HCT116 (cell line): ENCODE measurements at regions not wholly inside any gene's neighbourhood (a gene's known extent, or its start where the extent isn't known, plus 50 kb on each side); places are given as distances from the start of the nearest gene placed in this dataset.

Source experiments
- ATAC-seq: fragments of 200-7000 bp; cut with Tn5 transposase; 2 replicates; pipeline ENCODE4 v1.9.1; 2020; ENCODE audit warnings: mild to moderate bottlenecking, moderate library complexity
- BruUV-seq: library from RNA; stranded (reverse); fragments of 400-500 nt; replicated peaks from 2 replicates; lab custom pipeline; 2021; lab: Mats Ljungman, UMichigan
- CTCF ChIA-PET: fragments of 300-600 bp; sonication (Branson Sonifier 250); formaldehyde crosslinking; loops from one replicate; lab custom pipeline; 2021; ENCODE audit warnings: antibody characterized with exemption; lab: Charles Lee
- POLR2A ChIA-PET: fragments of 300-600, 350-600 bp; sonication (Branson Sonifier 250); formaldehyde crosslinking; loops from one replicate; lab custom pipeline; 2021; ENCODE audit warnings: antibody characterized with exemption; lab: Charles Lee
- RAD21 ChIA-PET, 2 experiments: fragments of 300-600 bp; sonication (Branson Sonifier 250); formaldehyde crosslinking; loops; one replicate each; lab custom pipeline; 2023; ENCODE audit warnings: low total read pairs in 2 of 2; ENCODE audit not compliant: uncharacterized antibody in 2 of 2, unreplicated experiment in 2 of 2, low non-redundant PET in 1 of 2; lab: Charles Lee
- DNase-seq: peaks from one replicate; pipeline ENCODE4 v3.0.0-alpha.2; 2010; ENCODE audit warnings: low read depth, low spot score
- H2AFZ ChIP-seq: fragments of 200-600 bp; shearing (Covaris generic), sonication (generic); 2 replicates; pipeline ENCODE4 v1.6.1; 2017; ENCODE audit warnings: low read depth, mixed run types, mixed read lengths, antibody characterized with exemption, low read length; ENCODE audit not compliant: poor library complexity, severe bottlenecking
- H3K27ac ChIP-seq: 2 replicates; pipeline ENCODE4 v1.5.1; 2012; ENCODE audit warnings: low read depth, low read length
- H3K27me3 ChIP-seq: fragments of 200-600 bp; sonication (generic); 2 replicates; pipeline ENCODE4 v1.6.1; 2016; ENCODE audit warnings: mixed run types, low read length, mixed read lengths; ENCODE audit not compliant: insufficient read depth
- H3K36me3 ChIP-seq, 2 experiments: fragments of 200-500 bp in 1 of 2; fragments of 200-600 bp in 1 of 2; sonication (Bioruptor generic) in 1 of 2; sonication (generic) in 1 of 2; 2 replicates each; pipeline versions ENCODE4 v1.5.1 to v1.6.1; 2014 to 2016; ENCODE audit warnings: low read length in 2 of 2, inconsistent platforms in 1 of 2, mixed read lengths in 1 of 2, mixed run types in 1 of 2; ENCODE audit not compliant: insufficient read depth in 2 of 2, control insufficient read depth in 1 of 2
- H3K4me1 ChIP-seq, 2 experiments: fragments of 200-600 bp in 1 of 2; sonication (generic) in 1 of 2; 2 replicates each; pipeline versions ENCODE4 v1.5.1 to v1.6.1; 2012 to 2017; ENCODE audit warnings: low read length in 2 of 2, inconsistent platforms in 1 of 2, mild to moderate bottlenecking in 1 of 2, mixed read lengths in 1 of 2, mixed run types in 1 of 2, moderate library complexity in 1 of 2; ENCODE audit not compliant: insufficient read depth in 2 of 2, control insufficient read depth in 1 of 2
- H3K4me2 ChIP-seq: fragments of 200-600 bp; sonication (generic); 2 replicates; pipeline ENCODE4 v1.6.1; 2017; ENCODE audit warnings: mixed run types, low read length, mixed read lengths
- H3K4me3 ChIP-seq, 2 experiments: fragments of 200-600 bp in 1 of 2; sonication (generic) in 1 of 2; replicated peaks in 1 of 2; 2 replicates each; pipeline ENCODE4 v1.5.1; 2011 to 2016; ENCODE audit warnings: low read length in 2 of 2, control low read depth in 1 of 2, low read depth in 1 of 2, mild to moderate bottlenecking in 1 of 2, mixed read lengths in 1 of 2, mixed run types in 1 of 2
- H3K79me2 ChIP-seq: fragments of 200-600 bp; sonication (generic); 2 replicates; pipeline ENCODE4 v1.6.1; 2017; ENCODE audit warnings: mild to moderate bottlenecking, mixed run types, low read length, moderate library complexity, mixed read lengths; ENCODE audit not compliant: insufficient read depth
- H3K9ac ChIP-seq: fragments of 200-600 bp; sonication (generic); 2 replicates; pipeline ENCODE4 v1.6.1; 2016; ENCODE audit warnings: low read length, mixed read lengths
- H3K9me2 ChIP-seq: fragments of 200-600 bp; sonication (generic), shearing (Covaris generic); 2 replicates; pipeline ENCODE4 v1.6.1; 2017; ENCODE audit warnings: mixed run types, mild to moderate bottlenecking, moderate library complexity; ENCODE audit not compliant: insufficient read depth
- H3K9me3 ChIP-seq, 2 experiments: fragments of 200-500 bp in 1 of 2; fragments of 200-600 bp in 1 of 2; sonication (Bioruptor generic) in 1 of 2; sonication (generic) in 1 of 2; 2 replicates each; pipeline ENCODE4 v1.6.1; 2014 to 2017; ENCODE audit warnings: low read length in 2 of 2, mixed read lengths in 2 of 2, inconsistent platforms in 1 of 2, low read depth in 1 of 2, mild to moderate bottlenecking in 1 of 2, mixed run types in 1 of 2, moderate library complexity in 1 of 2; ENCODE audit not compliant: control insufficient read depth in 1 of 2, insufficient read depth in 1 of 2
- H4K20me1 ChIP-seq: fragments of 200-600 bp; sonication (generic), shearing (Covaris generic); 2 replicates; pipeline ENCODE4 v1.6.1; 2017; ENCODE audit warnings: mixed run types, mild to moderate bottlenecking, moderate library complexity; ENCODE audit not compliant: insufficient read depth
- EGR1 ChIP-seq: IDR thresholded peaks from 2 replicates; pipeline ENCODE4 v1.6.1; 2012; ENCODE audit warnings: low read depth
- ELF1 ChIP-seq: IDR thresholded peaks from 2 replicates; pipeline ENCODE4 v1.6.1; 2012; ENCODE audit warnings: low read depth, borderline replicate concordance
- EZH2phosphoT487 ChIP-seq: fragments of 200-600 bp; IDR thresholded peaks from 2 replicates; pipeline ENCODE4 v1.6.1; 2018; ENCODE audit warnings: antibody characterized with exemption, borderline replicate concordance
- POLR2A ChIP-seq: IDR thresholded peaks from 2 replicates; pipeline ENCODE4 v1.7.0; 2011; ENCODE audit warnings: borderline replicate concordance; ENCODE audit not compliant: insufficient read depth, insufficient read length; ENCODE audit errors: extremely low read depth
- RAD21 ChIP-seq: IDR thresholded peaks from 2 replicates; pipeline ENCODE4 v1.6.1; 2012; ENCODE audit warnings: low read depth, mild to moderate bottlenecking
- SRF ChIP-seq: IDR thresholded peaks from 2 replicates; pipeline ENCODE4 v1.6.1; 2012; ENCODE audit warnings: low read depth
- YY1 ChIP-seq: IDR thresholded peaks from 2 replicates; pipeline ENCODE4 v1.6.1; 2011; ENCODE audit warnings: low read length, low read depth, moderate library complexity, mild to moderate bottlenecking; ENCODE audit not compliant: insufficient replicate concordance; ENCODE audit errors: extremely low read depth
- ZFX ChIP-seq: fragments of 450-650 bp; IDR thresholded peaks from 2 replicates; pipeline ENCODE4 v1.6.1; 2017
- intact Hi-C: fragments of 100-400 bp; cut with micrococcal nuclease; formaldehyde crosslinking; loops from 2 replicates; pipeline ENCODE4 v1.10.0; 2022
- TF ChIP-seq, protein P1 (sequence below): IDR thresholded peaks from 2 replicates; pipeline ENCODE4 v1.6.1; 2011; ENCODE audit warnings: mild to moderate bottlenecking, low read length, moderate library complexity; ENCODE audit not compliant: insufficient replicate concordance; ENCODE audit errors: extremely low read depth
- TF ChIP-seq, protein P2 (sequence below): IDR thresholded peaks from 2 replicates; pipeline ENCODE4 v1.6.1; 2012; ENCODE audit warnings: low read depth

DNA sequence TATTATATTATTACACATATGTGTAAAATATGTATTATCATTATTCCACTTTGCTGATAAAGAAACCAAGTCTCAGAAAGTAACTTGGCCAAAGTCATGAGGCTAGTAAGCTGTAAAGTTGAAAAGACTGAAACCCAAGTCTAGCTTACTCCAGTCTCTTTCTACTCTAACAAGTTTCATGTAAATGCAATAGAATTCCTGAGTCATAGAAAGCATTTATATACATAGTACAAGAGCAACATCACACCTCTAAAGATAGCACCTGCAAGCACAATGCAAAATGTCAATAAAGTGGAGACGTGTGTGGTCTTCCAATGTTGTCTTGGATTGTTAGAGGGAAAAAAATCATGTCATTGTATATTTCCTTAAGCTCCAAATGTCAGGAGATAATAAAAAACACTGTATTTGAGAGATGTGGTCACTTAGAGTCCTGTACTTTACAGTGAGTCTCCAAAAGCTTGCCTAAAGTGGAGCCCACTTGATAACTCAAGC lies 430.3 kb upstream of the NRP1 start:
- no peak for DNase-seq
- ATAC-seq: no peak
- H3K4me1 ChIP-seq: no peaks in the 10 kb centered on the region
- RAD21 ChIA-PET: no interaction called here
- no peak overlapping the region for H3K4me3 ChIP-seq
- no peaks in the 10 kb centered on the region for H3K79me2 ChIP-seq
- intact Hi-C loops: no loop called here
- BruUV-seq: no TSS peak
- no peak overlapping the region for H2AFZ ChIP-seq
- no peak overlapping the region for H3K27ac ChIP-seq
- CTCF ChIA-PET: interaction anchor here (0.6 kb wide), 1 partner anchor 40 kb away, joined by 4 read pairs; no protein-coding TSS in a partner anchor
- POLR2A ChIA-PET: no interaction called here
- H3K9me3 ChIP-seq: no peaks in the 10 kb centered on the region
- H3K27me3 ChIP-seq: no peaks in the 10 kb centered on the region
- no peak for TF ChIP-seq ELF1
- no peak for TF ChIP-seq ZFX
- TF ChIP-seq RAD21: no peak
- no peak for TF ChIP-seq EZH2phosphoT487
- TF ChIP-seq SRF: no peak
- H3K9me2 ChIP-seq: no peaks in the 10 kb centered on the region
- no peak overlapping the region for H3K9ac ChIP-seq
- H3K4me2 ChIP-seq: no peak overlapping the region
- H4K20me1 ChIP-seq: no peaks in the 10 kb centered on the region
- H3K36me3 ChIP-seq: no peaks in the 10 kb centered on the region

- intact Hi-C loops: no loop called here
- no peak overlapping the region for H2AFZ ChIP-seq
Observed at GRCh38 chr10:33760056-33760943, 425.8 kb upstream of the NRP1 start.

More at GRCh38 chr10:33760056-33760943, 425.8 kb upstream of the NRP1 start:
- no peak overlapping the region for H3K4me3 ChIP-seq
- H4K20me1 ChIP-seq: no peaks in the 10 kb centered on the region
- no peaks in the 10 kb centered on the region for H3K4me1 ChIP-seq
- H3K27me3 ChIP-seq: no peaks in the 10 kb centered on the region
- CTCF ChIA-PET: no interaction called here
- RAD21 ChIA-PET: no interaction called here
- no peaks in the 10 kb centered on the region for H3K9me2 ChIP-seq
- H3K9ac ChIP-seq: no peak overlapping the region
- H3K79me2 ChIP-seq: no peaks in the 10 kb centered on the region
- H3K9me3 ChIP-seq: no peaks in the 10 kb centered on the region
- no peak overlapping the region for H3K4me2 ChIP-seq
- no TSS peak for BruUV-seq
- H3K36me3 ChIP-seq: no peaks in the 10 kb centered on the region
- TF ChIP-seq RAD21 (no peak), YY1 (no peak), POLR2A (no peak), ELF1 (no peak), EGR1 (no peak)
- TF ChIP-seq, protein P1, sequence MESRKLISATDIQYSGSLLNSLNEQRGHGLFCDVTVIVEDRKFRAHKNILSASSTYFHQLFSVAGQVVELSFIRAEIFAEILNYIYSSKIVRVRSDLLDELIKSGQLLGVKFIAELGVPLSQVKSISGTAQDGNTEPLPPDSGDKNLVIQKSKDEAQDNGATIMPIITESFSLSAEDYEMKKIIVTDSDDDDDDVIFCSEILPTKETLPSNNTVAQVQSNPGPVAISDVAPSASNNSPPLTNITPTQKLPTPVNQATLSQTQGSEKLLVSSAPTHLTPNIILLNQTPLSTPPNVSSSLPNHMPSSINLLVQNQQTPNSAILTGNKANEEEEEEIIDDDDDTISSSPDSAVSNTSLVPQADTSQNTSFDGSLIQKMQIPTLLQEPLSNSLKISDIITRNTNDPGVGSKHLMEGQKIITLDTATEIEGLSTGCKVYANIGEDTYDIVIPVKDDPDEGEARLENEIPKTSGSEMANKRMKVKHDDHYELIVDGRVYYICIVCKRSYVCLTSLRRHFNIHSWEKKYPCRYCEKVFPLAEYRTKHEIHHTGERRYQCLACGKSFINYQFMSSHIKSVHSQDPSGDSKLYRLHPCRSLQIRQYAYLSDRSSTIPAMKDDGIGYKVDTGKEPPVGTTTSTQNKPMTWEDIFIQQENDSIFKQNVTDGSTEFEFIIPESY: no peak
- TF ChIP-seq, protein P2, sequence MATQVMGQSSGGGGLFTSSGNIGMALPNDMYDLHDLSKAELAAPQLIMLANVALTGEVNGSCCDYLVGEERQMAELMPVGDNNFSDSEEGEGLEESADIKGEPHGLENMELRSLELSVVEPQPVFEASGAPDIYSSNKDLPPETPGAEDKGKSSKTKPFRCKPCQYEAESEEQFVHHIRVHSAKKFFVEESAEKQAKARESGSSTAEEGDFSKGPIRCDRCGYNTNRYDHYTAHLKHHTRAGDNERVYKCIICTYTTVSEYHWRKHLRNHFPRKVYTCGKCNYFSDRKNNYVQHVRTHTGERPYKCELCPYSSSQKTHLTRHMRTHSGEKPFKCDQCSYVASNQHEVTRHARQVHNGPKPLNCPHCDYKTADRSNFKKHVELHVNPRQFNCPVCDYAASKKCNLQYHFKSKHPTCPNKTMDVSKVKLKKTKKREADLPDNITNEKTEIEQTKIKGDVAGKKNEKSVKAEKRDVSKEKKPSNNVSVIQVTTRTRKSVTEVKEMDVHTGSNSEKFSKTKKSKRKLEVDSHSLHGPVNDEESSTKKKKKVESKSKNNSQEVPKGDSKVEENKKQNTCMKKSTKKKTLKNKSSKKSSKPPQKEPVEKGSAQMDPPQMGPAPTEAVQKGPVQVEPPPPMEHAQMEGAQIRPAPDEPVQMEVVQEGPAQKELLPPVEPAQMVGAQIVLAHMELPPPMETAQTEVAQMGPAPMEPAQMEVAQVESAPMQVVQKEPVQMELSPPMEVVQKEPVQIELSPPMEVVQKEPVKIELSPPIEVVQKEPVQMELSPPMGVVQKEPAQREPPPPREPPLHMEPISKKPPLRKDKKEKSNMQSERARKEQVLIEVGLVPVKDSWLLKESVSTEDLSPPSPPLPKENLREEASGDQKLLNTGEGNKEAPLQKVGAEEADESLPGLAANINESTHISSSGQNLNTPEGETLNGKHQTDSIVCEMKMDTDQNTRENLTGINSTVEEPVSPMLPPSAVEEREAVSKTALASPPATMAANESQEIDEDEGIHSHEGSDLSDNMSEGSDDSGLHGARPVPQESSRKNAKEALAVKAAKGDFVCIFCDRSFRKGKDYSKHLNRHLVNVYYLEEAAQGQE: no peak
- TF ChIP-seq, all 23 proteins: peak for 0
- POLR2A ChIA-PET: no interaction called here
- no peak overlapping the region for H3K27ac ChIP-seq
- DNase-seq: no peak
- ATAC-seq: no peak
